Osteocyte (in vitro differentiated cells): ENCODE measurements at regions not wholly inside any gene's neighbourhood (a gene's known extent, or its start where the extent isn't known, plus 50 kb on each side); places are given as distances from the start of the nearest gene placed in this dataset.

ENCODE experiments used
- DNase-seq: peaks from one replicate; pipeline ENCODE4 v3.0.0; 2021; ENCODE audit warnings: mixed read lengths; ENCODE audit not compliant: unreplicated experiment; ENCODE audit errors: extremely low spot score
- H3K27ac Mint-ChIP-seq: one replicate; pipeline ENCODE4 v1.8.0; 2021; ENCODE audit warnings: mild to moderate bottlenecking, mixed read lengths; ENCODE audit not compliant: unreplicated experiment
- H3K27me3 Mint-ChIP-seq: one replicate; pipeline ENCODE4 v1.8.0; 2021; ENCODE audit warnings: mixed read lengths; ENCODE audit not compliant: unreplicated experiment
- H3K36me3 Mint-ChIP-seq: one replicate; pipeline ENCODE4 v1.8.0; 2021; ENCODE audit warnings: mixed read lengths; ENCODE audit not compliant: unreplicated experiment
- H3K4me1 Mint-ChIP-seq: one replicate; pipeline ENCODE4 v1.8.0; 2021; ENCODE audit warnings: mixed read lengths; ENCODE audit not compliant: unreplicated experiment
- H3K4me3 Mint-ChIP-seq: one replicate; pipeline ENCODE4 v1.8.0; 2021; ENCODE audit warnings: mild to moderate bottlenecking, moderate library complexity, mixed read lengths; ENCODE audit not compliant: unreplicated experiment
- H3K9me3 Mint-ChIP-seq: one replicate; pipeline ENCODE4 v1.8.0; 2021; ENCODE audit warnings: mixed read lengths; ENCODE audit not compliant: unreplicated experiment
- CTCF ChIP-seq: fragments of 200-600 bp; sonication (generic); IDR thresholded peaks from 2 replicates; pipeline ENCODE4 v1.5.0; 2021; ENCODE audit warnings: antibody characterized with exemption, mild to moderate bottlenecking, moderate library complexity

DNA sequence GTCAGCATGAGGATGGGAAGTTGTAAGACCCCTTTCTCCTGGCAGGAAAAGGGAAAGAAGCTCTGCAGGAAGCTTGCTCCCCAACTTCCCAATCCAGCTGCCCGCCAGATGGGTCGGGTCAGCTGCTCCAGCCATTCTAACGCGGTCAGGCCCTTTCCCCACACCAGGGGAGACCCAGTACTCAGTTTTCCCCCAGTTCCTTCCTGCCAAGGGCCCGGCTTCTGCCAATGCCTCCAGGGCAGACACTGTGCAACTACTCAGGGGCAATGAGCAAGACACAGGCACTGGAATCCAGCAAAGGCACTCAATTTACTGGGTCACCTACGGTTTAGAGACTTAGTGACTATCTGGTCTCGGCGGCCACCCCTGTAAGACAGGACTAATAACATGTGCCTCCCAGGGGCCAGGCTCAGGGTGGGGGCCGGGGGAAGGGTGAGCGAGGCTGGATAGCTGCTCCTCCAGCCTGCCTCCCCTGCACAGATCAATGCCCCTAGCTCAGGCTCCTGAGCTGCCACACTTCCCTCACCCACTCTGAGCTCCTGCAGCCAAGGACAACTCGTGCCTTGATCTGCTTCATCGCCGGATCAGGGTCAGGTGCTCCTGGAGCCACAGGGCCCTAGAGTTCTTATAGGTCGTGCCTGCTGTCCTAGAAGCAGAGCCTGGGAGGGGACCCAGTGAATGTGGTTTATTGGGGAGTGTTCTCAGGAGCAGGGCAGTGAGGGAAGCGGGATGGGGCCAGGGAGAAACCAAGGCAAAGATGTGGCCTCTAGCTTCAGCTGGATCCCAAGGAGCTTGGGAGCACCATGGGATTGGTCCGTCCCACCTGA lies 171.1 kb downstream of the ZFP36L2 start:
- Mint-ChIP-seq H3K36me3 (no peaks in the 10 kb centered on the region), H3K4me1 (peaks cover 56% of the 10 kb centered on the region), H3K27ac (no peak overlapping the region), H3K4me3 (no peak overlapping the region), H3K27me3 (no peaks in the 10 kb centered on the region), H3K9me3 (no peaks in the 10 kb centered on the region)
- TF ChIP-seq CTCF = no peak
- peak; percentile 82 for DNase-seq

DNA sequence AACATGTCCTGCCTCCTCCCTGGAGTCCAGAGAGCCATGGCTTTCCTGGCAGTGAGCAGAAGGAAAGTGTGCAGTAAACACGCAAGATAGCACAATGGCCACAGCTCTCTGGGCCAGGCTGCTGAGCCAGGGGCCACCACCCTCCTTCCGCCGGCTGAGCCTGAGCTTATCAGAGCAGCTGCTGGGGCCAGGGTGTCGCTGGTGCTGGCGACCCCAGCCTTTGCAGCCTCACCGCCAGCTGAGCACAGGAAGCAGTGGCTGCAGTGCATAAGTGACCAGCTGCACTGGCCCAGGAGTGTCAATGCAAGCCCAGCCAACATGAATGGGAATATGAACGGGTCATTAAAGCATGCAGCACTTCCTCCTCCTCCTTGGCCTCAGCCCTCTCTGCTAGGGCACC lies 172.0 kb downstream of the ZFP36L2 start:
- no peak for DNase-seq
- Mint-ChIP-seq H3K4me1 (peaks cover 57% of the 10 kb centered on the region), H3K27me3 (no peaks in the 10 kb centered on the region), H3K9me3 (no peaks in the 10 kb centered on the region), H3K27ac (no peak overlapping the region), H3K36me3 (no peaks in the 10 kb centered on the region), H3K4me3 (no peak overlapping the region)
- TF ChIP-seq CTCF = no peak

DNA sequence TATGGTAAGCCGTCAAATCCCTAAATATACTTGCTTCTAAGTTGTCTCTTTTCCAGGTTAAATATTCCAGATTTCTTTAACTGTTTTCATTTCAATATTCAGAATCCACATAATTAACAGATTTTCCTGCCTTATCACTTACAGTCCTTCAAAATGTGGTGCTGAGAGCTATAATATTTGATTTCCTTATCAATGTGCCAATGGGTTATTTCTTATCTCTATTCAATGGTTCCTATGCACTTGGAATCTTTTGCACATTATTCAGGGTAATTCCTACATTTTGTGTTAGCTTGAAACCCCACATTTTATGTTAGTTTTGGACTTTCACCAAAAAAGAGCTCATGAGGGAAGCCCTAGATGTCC lies 173.5 kb downstream of the ZFP36L2 start:
- Mint-ChIP-seq H3K9me3 (no peaks in the 10 kb centered on the region), H3K27ac (no peak overlapping the region)
- no peak for DNase-seq

DNA sequence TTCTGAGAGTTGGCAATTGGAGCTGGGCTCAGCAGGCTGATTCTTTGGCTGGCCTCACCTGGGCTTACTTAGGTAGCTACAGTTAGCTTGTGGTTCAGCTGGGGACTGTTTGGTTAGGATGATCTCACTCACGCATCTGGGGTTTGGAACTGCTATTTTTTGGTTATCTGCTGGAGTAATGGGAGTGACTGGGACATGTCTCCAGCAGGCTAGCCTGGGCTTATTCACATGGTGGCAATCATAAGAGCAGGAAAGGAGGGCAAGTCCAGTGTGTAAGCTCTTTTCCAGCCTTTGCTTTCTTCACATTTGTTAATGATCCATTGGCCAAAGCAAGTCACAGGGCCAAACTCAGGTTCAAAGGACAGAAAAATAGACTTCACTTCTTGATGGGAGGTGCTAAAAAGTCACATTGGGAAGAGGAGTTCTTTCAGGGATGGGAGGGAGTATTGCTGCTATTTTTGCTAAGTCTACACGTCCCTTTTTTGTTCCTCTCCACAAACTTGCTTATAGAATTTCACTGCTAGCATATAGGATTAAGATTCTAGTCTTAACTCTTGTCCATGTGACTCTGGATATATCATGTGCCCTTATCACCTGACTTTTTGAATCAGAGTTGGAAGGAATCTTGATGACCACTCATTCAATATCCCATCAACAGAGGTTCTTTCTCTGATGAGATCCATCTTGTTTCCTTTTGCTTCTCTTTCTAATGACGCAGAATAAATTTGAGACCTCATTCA lies 174.0 kb downstream of the ZFP36L2 start:
- Mint-ChIP-seq H3K9me3 (no peaks in the 10 kb centered on the region), H3K27ac (no peak overlapping the region), H3K27me3 (no peaks in the 10 kb centered on the region), H3K4me1 (peaks cover 44% of the 10 kb centered on the region), H3K4me3 (no peak overlapping the region), H3K36me3 (no peaks in the 10 kb centered on the region)
- TF ChIP-seq CTCF = no peak
- no peak for DNase-seq

More for the DNA sequence above, 173.5 kb downstream of the ZFP36L2 start:
- no peak overlapping the region for H3K4me3 Mint-ChIP-seq
- no peaks in the 10 kb centered on the region for H3K36me3 Mint-ChIP-seq
- no peaks in the 10 kb centered on the region for H3K27me3 Mint-ChIP-seq
- peaks cover 46% of the 10 kb centered on the region for H3K4me1 Mint-ChIP-seq
- TF ChIP-seq CTCF = no peak

GRCh38 chr2:43051338-43051737 lies 175.1 kb downstream of the ZFP36L2 start:
- no peak for DNase-seq
- TF ChIP-seq CTCF = no peak
- no peak overlapping the region for H3K27ac Mint-ChIP-seq
- H3K36me3 Mint-ChIP-seq = no peaks in the 10 kb centered on the region
- H3K4me3 Mint-ChIP-seq = no peak overlapping the region
- no peaks in the 10 kb centered on the region for H3K27me3 Mint-ChIP-seq
- peaks cover 45% of the 10 kb centered on the region for H3K4me1 Mint-ChIP-seq
- no peaks in the 10 kb centered on the region for H3K9me3 Mint-ChIP-seq
